ENCODE measurements at regions not wholly inside any gene's neighbourhood (a gene's known extent, or its start where the extent isn't known, plus 50 kb on each side); places are given as distances from the start of the nearest gene placed in this dataset.

DNA sequence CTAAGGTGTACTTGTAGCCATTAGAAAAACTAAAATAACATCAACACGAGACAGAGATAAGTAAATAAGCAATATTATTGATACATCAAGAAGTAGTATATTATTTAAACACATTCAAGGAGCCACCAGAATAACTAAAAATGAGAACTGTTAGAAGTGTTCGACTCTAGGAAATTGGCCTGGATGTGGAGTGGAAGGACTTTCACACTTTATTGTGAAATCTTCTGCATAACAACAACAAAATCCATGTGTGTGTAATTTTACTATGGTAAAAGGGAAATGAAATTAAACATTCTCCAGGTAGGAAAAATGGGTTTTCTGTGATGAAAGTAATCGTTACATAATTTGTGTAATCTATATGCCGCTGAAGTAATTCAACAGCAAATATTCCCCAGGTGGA, 96.3 kb upstream of the RNF152 start:
- no peak for DNase-seq (ENCODE audit: low read depth)

DNA sequence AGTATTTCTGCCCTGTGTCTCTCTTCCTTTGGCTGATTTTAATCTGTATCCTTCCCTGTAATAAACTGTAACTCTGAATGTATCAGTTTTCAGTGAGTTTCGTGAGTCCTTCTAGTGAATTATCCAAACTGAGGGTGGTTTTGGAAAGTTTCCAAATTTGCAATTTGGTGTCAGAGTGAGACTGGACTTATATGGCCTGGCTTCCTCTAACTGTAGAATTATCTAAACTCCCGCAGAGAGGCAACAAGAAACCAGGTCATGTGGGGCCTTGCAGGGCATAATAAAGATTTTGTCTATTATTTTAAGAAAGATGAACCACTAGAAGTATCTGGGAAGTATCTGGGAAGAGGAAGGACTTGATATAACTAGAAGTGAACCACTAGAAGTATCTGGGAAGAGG, 95.3 kb upstream of the RNF152 start:
- no peak for DNase-seq (ENCODE audit: low read depth)

DNA sequence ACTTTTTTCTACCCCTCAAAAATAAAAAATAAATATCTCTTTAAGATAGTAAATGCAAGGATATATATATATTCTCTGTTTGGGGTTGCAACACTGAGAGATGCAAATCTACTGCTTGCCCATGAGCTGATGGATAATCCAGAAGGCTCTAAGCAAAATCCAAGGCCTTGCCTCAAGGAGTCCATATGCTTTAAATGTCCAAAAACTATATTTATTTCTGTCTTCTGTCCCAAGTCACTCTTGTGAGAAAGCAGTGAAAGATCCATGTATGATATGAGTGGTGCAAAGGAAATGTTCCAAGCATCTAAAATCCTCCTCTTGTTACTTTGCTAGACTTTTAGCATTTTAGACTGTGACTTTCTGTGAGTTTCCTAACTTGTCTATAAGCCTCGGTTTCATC, 92.9 kb upstream of the RNF152 start:
- DNase-seq (ENCODE audit: low read depth), result no peak

DNA sequence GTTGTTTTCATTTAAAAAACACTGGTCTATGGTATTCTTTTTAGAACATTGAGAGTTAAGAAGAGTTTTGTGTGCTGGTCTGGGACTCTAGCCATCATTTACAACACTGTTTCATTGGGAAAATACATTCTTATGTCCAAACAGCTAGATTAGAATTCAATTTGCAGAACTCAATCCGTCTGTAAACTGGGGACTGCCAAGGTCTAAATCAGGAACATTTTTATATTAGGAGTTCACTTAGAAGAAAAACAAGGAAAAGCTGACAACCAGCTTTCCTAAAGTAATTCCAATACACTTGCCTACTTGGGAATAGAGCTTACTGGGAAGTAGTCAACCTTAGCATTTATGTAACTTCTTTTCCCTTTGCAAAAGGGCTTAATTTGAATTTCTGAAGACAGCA, 91.5 kb upstream of the RNF152 start:
- DNase-seq (ENCODE audit: low read depth), result no peak

DNA sequence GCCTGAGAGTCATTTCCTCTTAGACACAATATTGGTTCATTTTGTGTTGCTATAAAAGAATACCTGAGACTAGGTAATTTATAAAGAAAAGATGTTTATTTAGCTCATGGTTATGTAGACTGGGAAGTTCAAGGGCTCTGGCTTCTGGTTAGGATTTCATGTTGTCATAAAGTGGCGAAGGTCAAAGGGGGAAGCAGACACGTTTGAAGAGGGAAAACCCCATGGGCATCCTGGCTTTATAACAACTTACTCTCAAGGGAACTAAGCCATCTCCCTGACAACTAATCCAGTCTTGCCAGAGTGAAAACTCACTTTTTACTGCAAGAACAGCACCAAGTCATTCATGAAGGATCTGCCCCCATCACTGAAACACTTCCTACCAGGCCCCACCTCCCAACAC, 89.7 kb upstream of the RNF152 start:
- DNase-seq (ENCODE audit: low read depth), result no peak

DNA sequence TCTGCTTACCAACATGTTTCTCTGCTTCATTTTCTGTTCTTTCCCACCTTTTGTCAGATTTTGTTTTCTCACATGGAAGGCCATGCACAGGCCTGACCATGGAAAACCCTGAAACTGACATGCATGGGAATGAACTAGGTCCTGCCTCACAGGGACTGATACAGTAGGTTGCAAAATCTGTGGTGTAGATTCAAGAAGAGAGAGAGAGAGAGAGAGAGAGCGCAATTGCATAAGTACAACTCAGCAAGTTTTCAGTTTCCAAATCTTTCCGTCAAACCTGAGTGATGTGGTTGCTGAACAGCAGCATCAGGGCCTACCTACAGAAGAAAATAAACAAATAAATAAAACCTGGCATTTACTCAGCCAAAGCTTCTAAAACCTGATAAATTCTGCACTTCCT, 87.5 kb upstream of the RNF152 start:
- DNase-seq (ENCODE audit: low read depth), result no peak

DNA sequence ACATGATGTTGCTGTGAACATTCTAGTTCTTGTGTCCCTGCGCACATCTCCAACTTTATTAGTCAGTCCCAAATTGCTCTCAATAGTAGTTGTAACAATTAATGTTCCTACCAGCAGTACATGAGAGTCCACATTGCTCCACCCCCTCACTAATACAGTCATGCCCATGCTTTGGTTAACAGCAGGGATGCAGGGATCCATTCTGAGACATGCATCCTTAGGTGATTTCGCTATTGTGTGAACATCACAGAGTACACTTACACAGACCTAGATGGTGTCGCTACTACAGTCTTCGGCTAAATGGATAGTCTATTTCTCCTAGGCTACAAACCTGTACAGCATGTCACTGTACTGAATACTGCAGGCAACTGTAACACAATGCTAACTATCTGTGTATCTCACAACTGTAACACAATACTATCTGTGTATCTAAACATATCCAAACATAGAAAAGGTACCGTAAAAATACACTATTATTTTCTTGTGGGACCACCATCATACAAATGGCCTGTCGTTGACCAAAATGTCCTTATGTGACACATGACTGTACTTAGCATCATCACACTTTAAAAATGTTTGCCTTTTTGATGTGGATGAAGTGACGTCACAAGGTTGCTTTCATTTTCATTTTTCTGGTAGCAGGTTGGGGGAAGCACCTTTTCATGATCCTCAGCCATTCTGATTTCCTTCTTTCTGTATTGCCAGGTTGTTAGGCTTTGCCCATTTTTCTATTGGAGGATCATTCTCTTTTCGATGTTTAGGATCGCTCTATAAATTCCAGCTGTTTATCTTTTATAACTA, 82.9 kb upstream of the RNF152 start:
- no peak for DNase-seq (ENCODE audit: low read depth)

DNA sequence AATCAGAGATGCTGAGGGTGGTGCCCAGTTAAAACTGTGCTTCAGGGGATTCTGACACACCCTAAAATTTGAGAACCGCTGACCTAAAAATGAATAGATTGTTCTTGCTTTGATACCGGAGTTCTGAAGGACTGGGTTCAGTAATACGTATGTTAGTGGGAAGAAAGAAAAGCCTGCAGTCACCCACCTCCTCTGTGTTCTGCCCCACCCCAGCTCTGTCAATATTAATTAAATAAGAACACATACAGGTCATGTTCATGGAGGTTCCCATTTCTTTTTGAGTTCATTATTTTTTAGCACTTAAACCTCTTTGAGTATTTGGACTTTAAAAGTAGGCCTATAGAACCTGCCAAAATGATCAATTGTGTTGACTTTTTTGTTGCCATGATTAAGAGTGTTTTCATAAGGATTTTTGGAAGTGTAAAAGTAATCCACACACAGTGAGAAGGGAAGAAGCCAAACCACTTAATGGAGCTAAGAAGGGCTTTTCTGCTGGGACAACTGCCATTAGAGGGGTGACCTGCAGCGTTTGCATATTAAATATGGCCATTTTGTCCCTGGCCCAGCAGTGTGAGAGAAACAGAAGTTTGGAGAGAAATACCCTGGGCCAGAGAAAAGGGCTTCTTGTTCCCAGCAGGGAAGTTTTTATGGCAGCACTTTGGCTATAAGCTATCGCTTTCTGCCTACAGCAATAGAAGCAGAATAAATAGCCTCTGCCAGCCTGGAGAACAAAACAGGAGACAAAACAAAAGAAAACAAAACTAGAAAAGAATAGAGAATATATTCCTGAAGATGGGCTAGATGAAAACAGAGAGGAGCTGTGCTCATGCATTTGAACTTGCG, 80.7 kb upstream of the RNF152 start:
- no peak for DNase-seq (ENCODE audit: low read depth)

DNA sequence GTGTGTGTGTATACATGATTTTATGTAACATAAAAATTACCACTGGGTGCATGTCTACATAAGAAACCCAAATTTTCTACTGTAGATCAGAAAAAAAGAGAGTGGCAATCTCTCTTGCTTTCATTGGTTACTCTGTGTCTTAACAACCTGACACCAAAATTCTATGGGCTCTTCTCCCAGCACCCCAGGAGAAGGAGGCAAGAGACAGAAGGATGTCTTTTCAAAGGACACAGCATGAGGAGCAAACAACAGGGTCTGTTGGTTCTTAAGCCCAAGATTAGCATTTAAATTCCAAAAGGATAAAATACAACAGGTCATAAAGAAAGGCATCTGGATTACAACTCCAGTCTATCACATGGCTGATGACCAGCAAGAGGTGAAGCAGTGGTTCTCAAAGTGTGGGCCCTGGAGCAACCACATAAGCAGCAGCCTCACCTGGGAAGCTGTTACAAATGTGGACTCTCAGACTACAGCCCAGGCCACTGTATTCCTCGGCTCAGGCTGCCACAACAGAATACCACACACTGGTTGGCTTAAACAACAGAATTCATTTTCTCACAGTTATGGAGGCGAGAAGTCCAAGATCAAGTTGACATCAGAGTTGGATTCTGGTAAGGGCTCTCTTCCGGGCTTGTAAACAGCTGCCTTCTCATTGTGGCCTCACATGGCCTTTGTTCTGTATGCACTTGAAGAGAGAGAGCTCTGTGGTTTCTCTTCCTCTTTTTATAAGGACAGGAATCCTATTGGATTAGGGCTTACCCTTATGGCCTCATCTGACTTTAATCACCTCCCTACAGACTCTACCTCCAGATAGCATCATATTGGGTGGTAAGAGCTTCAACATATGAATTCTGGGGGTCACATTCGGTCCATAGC, 79.8 kb upstream of the RNF152 start:
- DNase-seq (ENCODE audit: low read depth), result no peak

DNA sequence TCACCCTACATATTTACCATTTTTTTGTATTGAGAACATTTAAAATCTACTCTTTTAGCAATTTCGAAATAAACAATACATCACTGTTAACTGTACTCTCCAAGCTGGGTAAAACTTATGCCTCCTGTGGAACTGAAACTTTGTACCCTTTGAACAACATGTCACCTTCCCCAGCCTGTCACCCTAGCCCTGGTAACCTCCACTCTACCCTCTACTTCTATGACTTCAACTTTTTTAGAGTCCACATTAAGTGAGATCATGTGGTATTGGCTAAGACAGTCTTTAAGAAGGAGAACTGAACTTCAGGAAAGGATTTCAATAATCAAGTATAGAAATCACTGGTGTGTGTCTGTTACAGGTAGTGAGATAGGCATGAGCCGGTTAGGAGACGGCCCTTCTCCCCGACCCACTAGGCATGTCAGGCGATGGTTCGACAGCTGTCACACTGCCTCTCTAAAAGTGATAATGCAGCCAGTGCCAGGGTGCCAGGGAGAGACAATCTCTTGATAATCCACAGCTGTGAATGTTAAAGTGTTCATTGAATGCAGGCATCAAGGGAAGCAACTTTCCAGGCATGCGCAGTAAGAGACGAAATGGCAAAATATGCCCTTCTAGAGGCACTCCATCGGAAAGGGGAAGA, 74.6 kb upstream of the RNF152 start:
- DNase-seq (ENCODE audit: low read depth), result no peak

DNA sequence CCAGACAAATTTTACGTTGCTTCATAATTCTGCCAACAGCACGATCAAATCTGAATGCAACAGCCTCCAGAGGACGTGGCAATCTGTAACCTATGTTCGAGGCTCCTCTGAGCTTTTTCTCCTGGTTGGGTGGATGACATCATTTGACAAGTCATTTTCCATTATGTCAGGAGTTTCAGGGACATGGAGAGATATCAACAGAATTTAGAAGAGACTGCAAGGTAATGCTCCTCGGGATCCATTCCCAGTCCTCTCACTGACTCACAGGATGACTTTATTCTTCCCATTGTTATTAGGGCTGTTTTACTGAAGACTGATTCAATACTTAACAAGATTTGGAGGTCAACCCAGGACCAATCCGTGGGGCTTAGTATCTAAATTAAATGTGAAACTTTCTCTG, 72.5 kb upstream of the RNF152 start:
- DNase-seq (ENCODE audit: low read depth), result no peak

DNA sequence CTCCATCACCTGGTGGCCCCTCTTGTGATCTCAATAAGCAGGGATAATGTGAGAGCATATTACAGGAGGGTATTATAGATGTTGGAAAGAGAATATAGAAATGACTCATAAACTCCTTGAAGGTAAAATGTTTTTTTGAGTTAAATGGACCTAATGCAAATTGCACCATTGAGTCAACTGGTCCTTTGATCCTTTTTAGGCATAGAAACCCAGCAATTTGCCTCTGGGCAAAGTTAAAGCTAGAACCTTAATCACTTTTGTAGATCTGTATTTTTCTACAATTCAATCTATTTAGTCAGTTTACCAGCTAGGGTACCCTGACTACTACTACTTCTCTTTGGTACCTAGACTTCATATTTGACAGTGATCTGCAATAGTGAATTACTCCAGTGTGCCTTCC, 71.8 kb upstream of the RNF152 start:
- DNase-seq (ENCODE audit: low read depth), result no peak

DNA sequence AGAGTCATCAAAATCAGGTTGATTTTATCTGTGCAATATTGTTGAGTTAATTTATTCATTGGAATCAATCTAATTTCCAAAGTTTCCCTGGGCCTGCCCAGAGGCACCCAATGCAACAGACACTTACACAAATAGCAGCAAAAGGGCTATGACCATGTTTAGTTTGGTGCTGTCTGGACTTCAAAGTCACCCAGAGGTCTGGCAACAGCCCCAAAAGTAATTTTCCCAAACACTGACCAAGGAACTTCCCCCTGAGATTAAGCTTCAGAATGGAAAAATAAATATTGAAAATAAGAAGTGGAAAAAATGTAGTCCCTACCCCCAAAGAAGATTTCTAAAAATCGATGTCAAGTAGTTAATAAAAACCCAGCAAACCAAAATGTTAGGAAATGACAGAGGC, 70.9 kb upstream of the RNF152 start:
- no peak for DNase-seq (ENCODE audit: low read depth)

DNA sequence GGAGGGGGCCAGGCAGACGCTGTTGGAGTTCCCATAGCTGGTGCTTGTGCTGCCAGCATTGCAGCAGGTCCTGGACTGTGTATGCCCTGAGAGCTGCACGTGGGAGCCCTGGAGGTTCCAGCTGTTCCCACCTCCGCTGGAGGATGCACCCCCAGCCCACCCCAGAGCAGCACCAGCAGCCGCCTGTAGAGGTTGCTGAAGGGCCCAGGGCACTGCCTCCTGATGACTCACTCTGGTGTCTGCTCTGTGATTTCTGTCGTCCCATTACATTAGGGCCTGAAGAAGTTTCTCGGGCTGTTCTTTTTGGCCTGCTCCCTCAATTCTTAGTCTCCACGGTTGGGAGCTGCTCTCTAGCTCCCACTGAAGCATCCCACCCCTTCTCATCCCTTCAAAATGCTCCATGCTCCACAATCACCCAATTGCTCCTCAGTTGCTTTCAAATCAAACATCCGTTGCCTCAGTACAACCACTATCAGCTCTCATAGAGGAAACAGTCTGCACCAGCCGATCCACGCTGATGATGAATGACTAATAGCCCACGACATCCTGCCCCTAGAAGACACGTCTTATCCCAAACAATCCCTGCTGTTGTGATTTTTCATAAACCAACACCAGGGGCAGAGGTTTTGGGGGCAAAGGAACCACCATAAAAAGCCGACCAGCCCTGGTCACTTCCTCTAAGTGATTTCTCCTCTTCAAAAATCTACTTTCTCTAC, 65.2 kb upstream of the RNF152 start:
- no peak for DNase-seq (ENCODE audit: low read depth)

DNA sequence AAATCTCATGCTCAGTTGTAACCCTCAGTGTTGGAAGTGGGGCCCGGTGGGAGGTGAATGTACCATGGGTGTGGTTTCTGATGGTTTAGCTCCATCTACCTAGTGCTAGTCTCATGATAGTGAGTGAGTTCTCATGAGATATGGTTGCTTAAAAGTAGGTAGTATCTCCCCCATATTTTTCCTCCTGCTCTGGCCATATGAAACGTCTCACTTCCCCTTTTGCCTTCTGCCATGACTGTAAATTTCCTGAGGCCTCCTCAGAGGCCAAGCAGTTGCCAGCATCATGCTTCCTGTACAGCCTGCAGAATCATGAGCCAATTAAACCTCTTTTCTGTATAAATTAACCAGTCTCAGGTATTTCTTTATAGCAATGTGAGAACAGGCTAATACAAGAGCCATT, 62.8 kb upstream of the RNF152 start:
- no peak for DNase-seq (ENCODE audit: low read depth)

DNA sequence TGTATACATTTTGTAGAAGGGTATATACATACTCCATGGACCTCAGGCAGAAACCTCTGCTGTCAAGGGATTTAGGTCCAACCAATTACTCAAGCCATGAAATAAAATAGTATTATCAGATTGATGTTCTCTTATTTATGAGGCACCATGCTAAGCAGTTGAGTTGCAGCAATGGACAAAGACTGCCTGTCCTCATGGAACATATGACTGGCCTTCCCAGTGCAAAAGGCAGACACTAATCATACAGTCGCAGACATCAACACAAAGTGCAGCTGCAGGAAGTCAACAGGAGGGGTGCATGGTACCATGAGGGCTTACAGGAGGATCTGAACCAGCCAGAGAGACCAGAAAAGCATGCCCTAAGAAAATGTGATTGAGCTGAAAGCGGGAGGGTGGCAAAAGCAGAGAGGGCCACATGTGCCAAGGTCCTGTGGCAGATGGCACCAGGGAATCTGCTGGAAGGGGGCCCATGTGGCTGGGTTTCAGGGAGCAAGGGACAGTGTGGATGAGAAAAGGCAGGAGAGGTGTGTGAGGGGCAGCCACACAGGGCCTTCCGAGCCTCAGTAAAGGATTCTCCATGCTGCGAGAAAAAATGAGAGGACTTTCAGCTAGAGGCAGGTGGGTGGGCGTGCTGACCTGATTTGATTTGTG, 61.4 kb upstream of the RNF152 start:
- no peak for DNase-seq (ENCODE audit: low read depth)

DNA sequence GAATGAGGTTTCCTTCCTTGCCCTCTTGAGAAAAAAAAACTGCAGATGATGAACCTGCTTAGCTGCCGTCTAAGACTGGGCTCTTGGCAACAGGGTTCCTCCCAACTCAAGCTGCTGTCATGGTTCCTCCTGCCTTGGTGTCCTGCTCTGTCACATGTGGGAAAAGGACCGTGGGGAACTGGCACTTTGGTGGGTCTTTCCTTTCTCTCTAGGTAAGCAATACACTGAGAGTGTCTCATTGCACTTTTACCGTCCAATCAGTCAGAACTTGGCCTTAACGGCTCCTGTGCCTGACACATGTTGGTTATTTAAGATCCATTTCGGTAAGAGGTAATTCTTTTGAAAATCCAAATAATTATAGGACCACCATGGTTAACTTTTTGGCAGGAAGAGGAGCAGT, 60.8 kb upstream of the RNF152 start:
- DNase-seq (ENCODE audit: low read depth), result no peak

DNA sequence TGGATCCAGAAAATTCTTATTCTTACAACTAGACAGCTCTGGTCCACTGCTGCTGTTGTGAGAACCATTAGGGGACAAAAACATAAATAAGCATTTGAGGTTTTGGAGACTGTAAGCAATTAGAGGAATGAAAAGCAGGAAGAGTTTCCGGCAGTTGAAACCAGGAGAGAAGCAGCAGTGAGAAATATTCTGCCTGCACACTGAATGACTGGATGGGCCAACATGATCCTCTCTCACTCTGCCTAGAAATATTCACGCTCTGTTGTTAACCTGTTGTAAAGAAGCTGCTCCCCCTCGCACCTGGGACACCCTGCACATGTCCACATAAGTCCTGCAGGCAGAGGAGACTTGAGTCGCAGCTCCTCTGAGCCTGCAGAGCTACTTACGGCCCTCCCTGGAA, 60.4 kb upstream of the RNF152 start:
- no peak for DNase-seq (ENCODE audit: low read depth)

DNA sequence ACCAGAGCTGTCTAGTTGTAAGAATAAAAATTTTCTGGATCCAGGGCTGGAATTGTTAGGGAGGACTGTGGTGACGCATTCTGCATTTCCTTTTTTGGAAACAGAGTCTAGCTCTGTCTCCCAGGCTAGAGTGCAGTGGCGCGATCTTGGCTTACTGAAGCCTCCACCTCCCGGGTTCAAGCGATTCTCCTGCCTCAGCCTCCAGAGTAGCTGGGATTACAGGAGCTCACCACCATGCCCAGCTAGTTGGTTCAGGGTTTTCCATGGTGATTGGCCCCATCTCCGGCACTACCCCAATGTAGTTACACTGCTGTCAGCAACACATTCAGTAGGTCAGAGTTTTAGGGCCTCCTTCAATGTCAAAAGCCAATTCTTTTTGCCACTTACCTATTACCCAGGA, 58.6 kb upstream of the RNF152 start:
- DNase-seq (ENCODE audit: low read depth), result no peak

DNA sequence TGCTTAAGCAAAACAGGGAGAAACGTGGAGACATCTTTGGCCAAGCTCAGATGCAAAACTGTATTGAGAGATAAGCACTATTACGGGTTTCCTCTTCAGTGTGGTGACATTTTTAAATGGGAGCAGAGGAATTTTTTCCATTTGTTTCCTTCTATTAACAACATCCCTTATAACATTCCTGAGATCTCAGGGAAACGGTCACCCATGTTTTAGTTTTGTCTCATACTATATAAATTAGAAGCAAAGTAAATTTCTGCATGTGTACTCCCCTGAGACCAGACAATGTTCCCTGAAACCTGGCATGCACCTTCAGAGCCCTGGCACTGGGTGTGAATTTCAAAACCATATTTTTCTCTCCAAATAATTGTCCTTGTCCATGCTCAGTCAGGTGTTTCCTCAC, 57.6 kb upstream of the RNF152 start:
- DNase-seq (ENCODE audit: low read depth), result no peak

DNA sequence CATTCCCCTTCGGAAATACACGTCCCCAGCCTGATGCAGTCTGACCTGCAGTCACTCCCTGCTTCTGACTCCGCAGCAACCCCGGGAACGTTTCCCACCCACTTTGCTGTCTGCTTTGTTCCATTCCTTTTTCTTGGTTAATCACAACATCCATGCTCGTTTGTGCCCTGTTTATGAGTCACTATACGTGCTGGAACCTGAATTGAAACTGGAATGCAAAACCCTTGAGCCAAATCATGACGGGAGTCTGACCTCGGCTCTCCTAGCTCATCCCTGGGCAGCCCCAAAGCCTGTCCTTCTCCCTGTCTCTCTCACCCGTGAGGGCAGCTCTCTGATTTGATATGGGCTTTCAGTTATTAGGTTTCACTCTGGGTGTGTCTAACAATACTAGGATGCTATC, 57.1 kb upstream of the RNF152 start:
- no peak for DNase-seq (ENCODE audit: low read depth)
